ENCODE measurements at regions not wholly inside any gene's neighbourhood (a gene's known extent, or its start where the extent isn't known, plus 50 kb on each side); places are given as distances from the start of the nearest gene placed in this dataset.

DNA sequence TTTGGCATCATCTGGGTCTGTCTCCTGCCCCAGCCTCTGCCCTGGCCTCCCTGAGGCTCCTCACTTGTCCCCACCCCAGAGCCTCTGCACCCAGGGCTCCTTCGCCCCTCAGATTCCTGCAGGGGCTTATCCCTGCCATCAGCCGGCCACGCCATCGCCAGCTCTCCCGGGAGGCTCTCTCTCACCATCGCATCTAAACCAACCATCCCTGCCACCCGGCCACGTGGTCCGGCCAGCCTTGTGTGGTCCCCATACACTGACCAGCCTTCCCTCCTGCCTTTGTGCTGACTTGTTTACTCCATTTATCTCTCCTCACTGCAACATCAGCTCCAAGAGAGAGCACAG, 134.3 kb upstream of the IQSEC1 start:
- Histone ChIP-seq H3K4me1 (ENCODE audit: control insufficient read depth, insufficient read depth, low read length) (no peaks in the 10 kb centered on the region), H3K4me3 (ENCODE audit: low read length) (no peak overlapping the region), H3K36me3 (ENCODE audit: control insufficient read depth, insufficient read depth, low read length) (no peaks in the 10 kb centered on the region), H3K27me3 (ENCODE audit: control insufficient read depth, insufficient read depth, low read length, poor library complexity, severe bottlenecking) (no peaks in the 10 kb centered on the region), H3K27ac (ENCODE audit: low read depth, low read length) (no peak overlapping the region), H3K9ac (ENCODE audit: extremely low read depth, low read length, poor library complexity, severe bottlenecking) (no peak overlapping the region), H3K9me3 (ENCODE audit: control insufficient read depth, low read length) (no peaks in the 10 kb centered on the region)
- no peak for DNase-seq
- H3K36me3 Mint-ChIP-seq (ENCODE audit: low read depth), result no peaks in the 10 kb centered on the region
- TF ChIP-seq, protein P1, sequence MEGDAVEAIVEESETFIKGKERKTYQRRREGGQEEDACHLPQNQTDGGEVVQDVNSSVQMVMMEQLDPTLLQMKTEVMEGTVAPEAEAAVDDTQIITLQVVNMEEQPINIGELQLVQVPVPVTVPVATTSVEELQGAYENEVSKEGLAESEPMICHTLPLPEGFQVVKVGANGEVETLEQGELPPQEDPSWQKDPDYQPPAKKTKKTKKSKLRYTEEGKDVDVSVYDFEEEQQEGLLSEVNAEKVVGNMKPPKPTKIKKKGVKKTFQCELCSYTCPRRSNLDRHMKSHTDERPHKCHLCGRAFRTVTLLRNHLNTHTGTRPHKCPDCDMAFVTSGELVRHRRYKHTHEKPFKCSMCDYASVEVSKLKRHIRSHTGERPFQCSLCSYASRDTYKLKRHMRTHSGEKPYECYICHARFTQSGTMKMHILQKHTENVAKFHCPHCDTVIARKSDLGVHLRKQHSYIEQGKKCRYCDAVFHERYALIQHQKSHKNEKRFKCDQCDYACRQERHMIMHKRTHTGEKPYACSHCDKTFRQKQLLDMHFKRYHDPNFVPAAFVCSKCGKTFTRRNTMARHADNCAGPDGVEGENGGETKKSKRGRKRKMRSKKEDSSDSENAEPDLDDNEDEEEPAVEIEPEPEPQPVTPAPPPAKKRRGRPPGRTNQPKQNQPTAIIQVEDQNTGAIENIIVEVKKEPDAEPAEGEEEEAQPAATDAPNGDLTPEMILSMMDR (conservative IDR thresholded peaks at IDR 0.05), result no peak
- H3K4me1 Mint-ChIP-seq, result no peaks in the 10 kb centered on the region
- H3K9me3 Mint-ChIP-seq, result no peaks in the 10 kb centered on the region
- H3K27ac Mint-ChIP-seq, result no peak overlapping the region
- peaks cover 7% of the 10 kb centered on the region for H3K27me3 Mint-ChIP-seq (ENCODE audit: insufficient read depth)
- H3K4me3 Mint-ChIP-seq, result no peak overlapping the region
- WGBS, 2 experiments (ENCODE audit: insufficient coverage in 1 of 2, insufficient read length in 1 of 2), result 86% methylated on average over 9 of the region's 9 CpGs; no CpG with 5 or more reads in 1 of the 2 experiments

DNA sequence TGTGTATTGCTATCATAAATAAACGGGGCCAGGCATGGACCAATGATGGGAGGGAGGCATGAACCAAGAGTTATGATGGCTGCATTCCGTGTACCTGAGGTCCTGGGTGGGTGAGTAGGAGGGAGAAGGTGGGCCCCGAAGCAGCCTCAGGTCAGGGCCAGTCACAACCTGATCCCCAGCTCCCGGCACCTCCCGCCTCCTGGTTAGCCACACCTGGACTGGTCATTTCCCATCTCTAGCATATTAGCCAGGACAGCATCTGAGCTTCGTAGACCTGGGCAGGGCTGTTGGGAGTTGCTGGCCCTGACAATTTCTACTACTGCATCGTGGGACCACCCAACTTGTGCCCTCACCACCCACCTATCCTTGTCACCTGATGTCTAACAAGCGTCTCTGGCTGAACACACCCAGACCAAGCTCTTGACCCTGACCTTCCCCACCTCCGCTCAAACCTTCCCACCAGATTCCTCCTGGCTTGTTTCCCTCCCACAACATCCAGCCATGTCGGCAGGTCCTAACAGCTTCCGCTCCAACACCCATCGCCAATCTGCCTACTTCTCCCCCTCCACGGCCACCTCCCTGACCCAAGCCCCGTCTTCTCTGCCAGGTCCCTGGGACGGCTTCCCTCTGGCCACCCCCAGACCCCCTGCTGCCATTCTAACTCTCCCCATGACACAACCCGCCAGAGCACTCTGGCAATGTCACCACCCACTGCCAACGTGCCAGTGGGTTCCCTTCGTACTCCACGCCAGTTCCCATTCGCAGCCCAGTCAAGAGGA, 133.8 kb upstream of the IQSEC1 start:
- Histone ChIP-seq H3K27ac (ENCODE audit: low read depth, low read length) (no peak overlapping the region), H3K36me3 (ENCODE audit: control insufficient read depth, insufficient read depth, low read length) (no peaks in the 10 kb centered on the region), H3K4me1 (ENCODE audit: control insufficient read depth, insufficient read depth, low read length) (no peaks in the 10 kb centered on the region), H3K9me3 (ENCODE audit: control insufficient read depth, low read length) (no peaks in the 10 kb centered on the region), H3K4me3 (ENCODE audit: low read length) (no peak overlapping the region), H3K27me3 (ENCODE audit: control insufficient read depth, insufficient read depth, low read length, poor library complexity, severe bottlenecking) (no peaks in the 10 kb centered on the region), H3K9ac (ENCODE audit: extremely low read depth, low read length, poor library complexity, severe bottlenecking) (no peak overlapping the region)
- no peak overlapping the region for H3K27ac Mint-ChIP-seq
- peaks cover 7% of the 10 kb centered on the region for H3K27me3 Mint-ChIP-seq (ENCODE audit: insufficient read depth)
- H3K4me1 Mint-ChIP-seq, result no peaks in the 10 kb centered on the region
- no peaks in the 10 kb centered on the region for H3K36me3 Mint-ChIP-seq (ENCODE audit: low read depth)
- 89 to 92% methylated on average over 9 to 20 of the region's 20 CpGs for whole genome bisulfite sequencing, 2 experiments (ENCODE audit: insufficient coverage in 1 of 2, insufficient read length in 1 of 2)
- H3K4me3 Mint-ChIP-seq, result no peak overlapping the region
- TF ChIP-seq, protein P1 (conservative IDR thresholded peaks at IDR 0.05), result no peak
- DNase-seq, result no peak
- H3K9me3 Mint-ChIP-seq, result no peaks in the 10 kb centered on the region

DNA sequence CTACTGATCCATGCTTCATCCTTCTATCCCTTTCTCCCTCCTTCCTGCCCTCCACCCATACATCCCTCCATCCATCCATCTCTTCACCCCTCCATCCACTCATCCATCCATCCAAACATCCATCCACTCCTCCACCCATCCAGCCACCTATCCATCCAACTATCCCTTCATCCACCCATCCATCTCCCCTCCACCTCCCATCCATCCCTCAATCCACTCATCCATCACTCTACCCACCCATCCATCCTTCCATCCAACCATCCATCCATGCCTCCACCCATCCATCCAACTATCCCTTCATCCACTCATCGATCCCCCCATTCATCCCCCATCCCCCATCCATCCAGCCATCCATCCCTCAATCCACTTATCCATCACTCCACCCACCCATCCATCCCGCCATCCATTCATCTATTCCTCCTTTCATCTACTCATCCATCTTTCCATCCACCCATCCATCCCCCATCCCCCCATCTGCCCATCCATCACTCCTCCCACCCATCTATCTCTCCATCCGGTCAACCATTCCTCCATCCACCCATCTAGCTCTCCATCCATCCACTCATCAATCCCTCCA, 132.4 kb upstream of the IQSEC1 start:
- H3K4me1 Mint-ChIP-seq, result no peaks in the 10 kb centered on the region
- H3K36me3 Mint-ChIP-seq (ENCODE audit: low read depth), result no peaks in the 10 kb centered on the region
- no peak overlapping the region for H3K27ac Mint-ChIP-seq
- no peaks in the 10 kb centered on the region for H3K27me3 ChIP-seq (ENCODE audit: control insufficient read depth, insufficient read depth, low read length, poor library complexity, severe bottlenecking)
- H3K9me3 ChIP-seq (ENCODE audit: control insufficient read depth, low read length), result no peaks in the 10 kb centered on the region
- peaks cover 3% of the 10 kb centered on the region for H3K27me3 Mint-ChIP-seq (ENCODE audit: insufficient read depth)
- no peak overlapping the region for H3K4me3 ChIP-seq (ENCODE audit: low read length)
- H3K9ac ChIP-seq (ENCODE audit: extremely low read depth, low read length, poor library complexity, severe bottlenecking), result no peak overlapping the region
- H3K4me3 Mint-ChIP-seq, result no peak overlapping the region
- no peak for DNase-seq
- 88 to 91% methylated on average over 3 of the region's 3 CpGs for WGBS, 2 experiments (ENCODE audit: insufficient coverage in 1 of 2, insufficient read length in 1 of 2)
- TF ChIP-seq, protein P1 (conservative IDR thresholded peaks at IDR 0.05), result no peak
- H3K27ac ChIP-seq (ENCODE audit: low read depth, low read length), result no peak overlapping the region
- no peaks in the 10 kb centered on the region for H3K9me3 Mint-ChIP-seq
- no peaks in the 10 kb centered on the region for H3K36me3 ChIP-seq (ENCODE audit: control insufficient read depth, insufficient read depth, low read length)
- no peaks in the 10 kb centered on the region for H3K4me1 ChIP-seq (ENCODE audit: control insufficient read depth, insufficient read depth, low read length)

Data from endodermal cell (in vitro differentiated cells).